Neural cell (in vitro differentiated cells): ENCODE measurements at regions not wholly inside any gene's neighbourhood (a gene's known extent, or its start where the extent isn't known, plus 50 kb on each side); places are given as distances from the start of the nearest gene placed in this dataset.

Experiments
- H2AFZ ChIP-seq: fragments of 200-600, 300-800 bp; sonication (generic), shearing (Covaris generic); 2 replicates; pipeline ENCODE4 v1.6.0; 2014; ENCODE audit warnings: low read depth, mild to moderate bottlenecking, antibody characterized with exemption, low read length, moderate library complexity
- H3F3A ChIP-seq: fragments of 200-600 bp; shearing (Covaris generic); 2 replicates; pipeline ENCODE4 v1.6.1; 2016; ENCODE audit warnings: mild to moderate bottlenecking, moderate library complexity, mixed read lengths, antibody characterized with exemption, low read length; ENCODE audit not compliant: insufficient read depth, poor library complexity, severe bottlenecking
- H3K27ac ChIP-seq: fragments of 200-600, 300-800 bp; sonication (generic), shearing (Covaris generic); 2 replicates; pipeline ENCODE4 v1.5.1; 2014; ENCODE audit warnings: mild to moderate bottlenecking, low read length, moderate library complexity
- H3K27me3 ChIP-seq: fragments of 300-800, 200-600 bp; sonication (generic), shearing (Covaris generic); 2 replicates; pipeline ENCODE4 v1.6.0; 2014; ENCODE audit warnings: mild to moderate bottlenecking, low read depth, low read length, moderate library complexity; ENCODE audit not compliant: insufficient read depth
- H3K36me3 ChIP-seq: fragments of 300-800, 200-600 bp; sonication (generic), shearing (Covaris generic); 2 replicates; pipeline ENCODE4 v1.5.1; 2014; ENCODE audit warnings: mild to moderate bottlenecking, antibody characterized with exemption, low read length, moderate library complexity; ENCODE audit not compliant: insufficient read depth
- H3K4me2 ChIP-seq: fragments of 300-800, 200-600 bp; sonication (generic), shearing (Covaris generic); 2 replicates; pipeline ENCODE4 v1.6.0; 2014; ENCODE audit warnings: mild to moderate bottlenecking, low read length
- H3K4me3 ChIP-seq: fragments of 300-800, 200-600 bp; sonication (generic), shearing (Covaris generic); 2 replicates; pipeline ENCODE4 v1.5.1; 2014; ENCODE audit warnings: mild to moderate bottlenecking, low read length, moderate library complexity
- H3K79me2 ChIP-seq: fragments of 200-600 bp; shearing (Covaris generic); replicated peaks from 2 replicates; pipeline ENCODE4 v1.6.0; 2014; ENCODE audit warnings: mild to moderate bottlenecking, low read length, moderate library complexity; ENCODE audit not compliant: insufficient read depth
- H3K9ac ChIP-seq: fragments of 300-800, 200-600 bp; sonication (generic), shearing (Covaris generic); 2 replicates; pipeline ENCODE4 v1.6.1; 2016; ENCODE audit warnings: mild to moderate bottlenecking, low read length, mixed read lengths
- H3K9me2 ChIP-seq: fragments of 200-600 bp; shearing (Covaris generic); 2 replicates; pipeline ENCODE4 v1.6.1; 2016; ENCODE audit warnings: mild to moderate bottlenecking, low read length, mixed read lengths; ENCODE audit not compliant: insufficient read depth
- H3K9me3 ChIP-seq: fragments of 200-600, 300-800 bp; sonication (generic), shearing (Covaris generic); 2 replicates; pipeline ENCODE4 v1.6.1; 2016; ENCODE audit warnings: mild to moderate bottlenecking, mixed run types, low read length, moderate library complexity, mixed read lengths
- H4K20me1 ChIP-seq: fragments of 200-600 bp; shearing (Covaris generic); 2 replicates; pipeline ENCODE4 v1.6.1; 2016; ENCODE audit warnings: mild to moderate bottlenecking, mixed run types; ENCODE audit not compliant: insufficient read depth
- EP300 ChIP-seq: fragments of 450-650 bp; conservative IDR thresholded peaks from 2 replicates; pipeline ENCODE4 v1.6.1; 2014; ENCODE audit warnings: antibody characterized with exemption, mild to moderate bottlenecking, moderate library complexity; ENCODE audit not compliant: poor library complexity, severe bottlenecking
- EZH2 ChIP-seq: fragments of 200-600, 300-800 bp; shearing (Covaris generic), sonication (generic); IDR thresholded peaks from 2 replicates; pipeline ENCODE4 v1.6.1; 2014; ENCODE audit warnings: antibody characterized with exemption, low read length, borderline replicate concordance, mild to moderate bottlenecking; ENCODE audit not compliant: insufficient read depth, poor library complexity, severe bottlenecking
- MXI1 ChIP-seq: fragments of 450-650 bp; conservative IDR thresholded peaks from 2 replicates; pipeline ENCODE4 v1.6.1; 2014; ENCODE audit warnings: antibody characterized with exemption, mild to moderate bottlenecking; ENCODE audit not compliant: poor library complexity, severe bottlenecking
- POLR2AphosphoS5 ChIP-seq: IDR thresholded peaks from 2 replicates; pipeline ENCODE4 v1.6.1; 2012
- RAD21 ChIP-seq: fragments of 450-650 bp; conservative IDR thresholded peaks from 2 replicates; pipeline ENCODE4 v1.6.1; 2014; ENCODE audit warnings: antibody characterized with exemption, mild to moderate bottlenecking, moderate library complexity
- SMC3 ChIP-seq: fragments of 450-650 bp; conservative IDR thresholded peaks from 2 replicates; pipeline ENCODE4 v1.6.1; 2014; ENCODE audit warnings: antibody characterized with exemption, mild to moderate bottlenecking, moderate library complexity; ENCODE audit not compliant: poor library complexity
- TAF1 ChIP-seq: IDR thresholded peaks from 2 replicates; pipeline ENCODE4 v1.6.1; 2012; ENCODE audit warnings: low read depth
- TF ChIP-seq, protein P1 (sequence below): IDR thresholded peaks from 2 replicates; pipeline ENCODE4 v1.6.1; 2012; ENCODE audit warnings: borderline replicate concordance
- TF ChIP-seq, protein P2 (sequence below): fragments of 450-650 bp; IDR thresholded peaks from 2 replicates; pipeline ENCODE4 v1.5.1; 2014; ENCODE audit warnings: antibody characterized with exemption, mild to moderate bottlenecking, moderate library complexity; ENCODE audit not compliant: poor library complexity, severe bottlenecking

DNA sequence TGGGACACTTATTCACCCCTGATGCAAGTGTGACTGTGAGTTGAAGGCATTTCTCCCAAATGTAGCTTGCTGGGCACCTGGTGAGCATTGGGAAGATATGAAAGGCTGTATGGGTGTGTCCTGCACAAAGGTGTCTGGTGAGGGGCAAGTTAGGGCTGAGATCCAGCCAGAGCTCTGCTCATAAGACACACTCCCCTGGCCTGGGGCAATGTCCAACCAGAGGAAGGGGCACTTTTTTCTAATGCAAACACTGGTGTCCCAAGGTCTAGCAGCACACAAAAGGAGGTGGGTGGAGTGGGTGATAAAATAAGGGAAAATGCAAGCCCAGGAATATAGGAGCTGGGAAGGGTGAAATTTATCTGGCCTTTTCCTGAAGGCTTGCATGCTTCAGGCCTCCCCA is 57.0 kb upstream of the TRABD2B start:
- Histone ChIP-seq H3K9me2 (no peaks in the 10 kb centered on the region), H3K4me3 (no peak overlapping the region), H3K27me3 (no peaks in the 10 kb centered on the region), H2AFZ (no peak overlapping the region), H3K9ac (no peak overlapping the region), H3K4me2 (no peak overlapping the region), H3K36me3 (no peaks in the 10 kb centered on the region), H4K20me1 (no peaks in the 10 kb centered on the region), H3F3A (no peaks in the 10 kb centered on the region), H3K27ac (no peak overlapping the region), H3K79me2 (no peaks in the 10 kb centered on the region), H3K9me3 (no peaks in the 10 kb centered on the region)
- no peak for TF ChIP-seq TAF1
- TF ChIP-seq RAD21, result no peak
- no peak for TF ChIP-seq POLR2AphosphoS5
- TF ChIP-seq, protein P1, sequence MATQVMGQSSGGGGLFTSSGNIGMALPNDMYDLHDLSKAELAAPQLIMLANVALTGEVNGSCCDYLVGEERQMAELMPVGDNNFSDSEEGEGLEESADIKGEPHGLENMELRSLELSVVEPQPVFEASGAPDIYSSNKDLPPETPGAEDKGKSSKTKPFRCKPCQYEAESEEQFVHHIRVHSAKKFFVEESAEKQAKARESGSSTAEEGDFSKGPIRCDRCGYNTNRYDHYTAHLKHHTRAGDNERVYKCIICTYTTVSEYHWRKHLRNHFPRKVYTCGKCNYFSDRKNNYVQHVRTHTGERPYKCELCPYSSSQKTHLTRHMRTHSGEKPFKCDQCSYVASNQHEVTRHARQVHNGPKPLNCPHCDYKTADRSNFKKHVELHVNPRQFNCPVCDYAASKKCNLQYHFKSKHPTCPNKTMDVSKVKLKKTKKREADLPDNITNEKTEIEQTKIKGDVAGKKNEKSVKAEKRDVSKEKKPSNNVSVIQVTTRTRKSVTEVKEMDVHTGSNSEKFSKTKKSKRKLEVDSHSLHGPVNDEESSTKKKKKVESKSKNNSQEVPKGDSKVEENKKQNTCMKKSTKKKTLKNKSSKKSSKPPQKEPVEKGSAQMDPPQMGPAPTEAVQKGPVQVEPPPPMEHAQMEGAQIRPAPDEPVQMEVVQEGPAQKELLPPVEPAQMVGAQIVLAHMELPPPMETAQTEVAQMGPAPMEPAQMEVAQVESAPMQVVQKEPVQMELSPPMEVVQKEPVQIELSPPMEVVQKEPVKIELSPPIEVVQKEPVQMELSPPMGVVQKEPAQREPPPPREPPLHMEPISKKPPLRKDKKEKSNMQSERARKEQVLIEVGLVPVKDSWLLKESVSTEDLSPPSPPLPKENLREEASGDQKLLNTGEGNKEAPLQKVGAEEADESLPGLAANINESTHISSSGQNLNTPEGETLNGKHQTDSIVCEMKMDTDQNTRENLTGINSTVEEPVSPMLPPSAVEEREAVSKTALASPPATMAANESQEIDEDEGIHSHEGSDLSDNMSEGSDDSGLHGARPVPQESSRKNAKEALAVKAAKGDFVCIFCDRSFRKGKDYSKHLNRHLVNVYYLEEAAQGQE, result no peak
- TF ChIP-seq, protein P2, sequence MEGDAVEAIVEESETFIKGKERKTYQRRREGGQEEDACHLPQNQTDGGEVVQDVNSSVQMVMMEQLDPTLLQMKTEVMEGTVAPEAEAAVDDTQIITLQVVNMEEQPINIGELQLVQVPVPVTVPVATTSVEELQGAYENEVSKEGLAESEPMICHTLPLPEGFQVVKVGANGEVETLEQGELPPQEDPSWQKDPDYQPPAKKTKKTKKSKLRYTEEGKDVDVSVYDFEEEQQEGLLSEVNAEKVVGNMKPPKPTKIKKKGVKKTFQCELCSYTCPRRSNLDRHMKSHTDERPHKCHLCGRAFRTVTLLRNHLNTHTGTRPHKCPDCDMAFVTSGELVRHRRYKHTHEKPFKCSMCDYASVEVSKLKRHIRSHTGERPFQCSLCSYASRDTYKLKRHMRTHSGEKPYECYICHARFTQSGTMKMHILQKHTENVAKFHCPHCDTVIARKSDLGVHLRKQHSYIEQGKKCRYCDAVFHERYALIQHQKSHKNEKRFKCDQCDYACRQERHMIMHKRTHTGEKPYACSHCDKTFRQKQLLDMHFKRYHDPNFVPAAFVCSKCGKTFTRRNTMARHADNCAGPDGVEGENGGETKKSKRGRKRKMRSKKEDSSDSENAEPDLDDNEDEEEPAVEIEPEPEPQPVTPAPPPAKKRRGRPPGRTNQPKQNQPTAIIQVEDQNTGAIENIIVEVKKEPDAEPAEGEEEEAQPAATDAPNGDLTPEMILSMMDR, result no peak
- no peak for TF ChIP-seq SMC3
- TF ChIP-seq EZH2, result no peak
- TF ChIP-seq EP300, result no peak
- no peak for TF ChIP-seq MXI1

DNA sequence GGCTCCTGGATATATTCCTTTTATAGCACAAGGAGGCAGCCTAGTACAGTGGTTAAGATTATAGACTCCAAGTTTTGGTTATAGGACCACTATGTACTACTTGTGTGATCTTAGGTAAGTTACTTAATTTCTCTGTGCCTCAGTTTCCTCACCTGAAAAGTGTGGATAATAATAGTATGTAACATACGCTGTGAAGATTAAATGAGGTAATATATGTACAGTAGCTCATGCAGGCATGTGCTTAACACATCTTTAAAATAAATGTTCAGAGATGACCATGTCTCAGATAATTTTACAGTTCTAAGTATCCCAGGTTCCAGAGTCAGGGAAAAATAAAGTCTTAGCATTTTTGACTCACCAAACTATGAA is 55.7 kb upstream of the TRABD2B start:
- Histone ChIP-seq H3K9ac (no peak overlapping the region), H3K9me3 (no peaks in the 10 kb centered on the region), H3F3A (no peaks in the 10 kb centered on the region), H3K4me3 (no peak overlapping the region), H3K9me2 (no peaks in the 10 kb centered on the region), H3K27ac (no peak overlapping the region), H3K4me2 (no peak overlapping the region), H3K27me3 (no peaks in the 10 kb centered on the region), H4K20me1 (no peaks in the 10 kb centered on the region), H3K36me3 (no peaks in the 10 kb centered on the region), H3K79me2 (no peaks in the 10 kb centered on the region), H2AFZ (no peak overlapping the region)
- TF ChIP-seq MXI1 (no peak), RAD21 (no peak), SMC3 (no peak), POLR2AphosphoS5 (no peak), EP300 (no peak), TAF1 (no peak), EZH2 (no peak)
- TF ChIP-seq, protein P1, result no peak
- TF ChIP-seq, protein P2, result no peak
